SK-N-SH treated with all-trans-retinoic acid at 6 μM for 48 hours (cell line): ENCODE measurements at regions not wholly inside any gene's neighbourhood (a gene's known extent, or its start where the extent isn't known, plus 50 kb on each side); places are given as distances from the start of the nearest gene placed in this dataset.

Experiments used
- ESRRG ChIP-seq: fragments of 250-450 bp; sonication (Bioruptor Pico); IDR thresholded peaks from 2 replicates; pipeline ENCODE4 v1.6.1; 2021; ENCODE audit warnings: mild to moderate bottlenecking
- GLIS3 ChIP-seq: fragments of 250-450 bp; sonication (Bioruptor Pico); IDR thresholded peaks from 2 replicates; pipeline ENCODE4 v1.5.0; 2020; ENCODE audit warnings: mild to moderate bottlenecking, moderate library complexity
- OSR1 ChIP-seq: fragments of 250-450 bp; sonication (Bioruptor Pico); IDR thresholded peaks from 2 replicates; pipeline ENCODE4 v1.8.0; 2022; ENCODE audit warnings: moderate library complexity, mild to moderate bottlenecking, inconsistent platforms
- POU6F1 ChIP-seq: fragments of 250-450 bp; sonication (Bioruptor Pico); IDR thresholded peaks from 2 replicates; pipeline ENCODE4 v1.8.0; 2021; ENCODE audit warnings: low read depth, mild to moderate bottlenecking, moderate library complexity, borderline replicate concordance
- TOX ChIP-seq: fragments of 250-450 bp; sonication (Bioruptor Pico); IDR thresholded peaks from 2 replicates; pipeline ENCODE4 v1.8.0; 2021; ENCODE audit warnings: mild to moderate bottlenecking, moderate library complexity, borderline replicate concordance
- ZC3H10 ChIP-seq: fragments of 250-450 bp; sonication (Bioruptor Pico); IDR thresholded peaks from 2 replicates; pipeline ENCODE4 v1.5.1; 2021; ENCODE audit warnings: mild to moderate bottlenecking, moderate library complexity
- ZFP3 ChIP-seq: fragments of 250-450 bp; sonication (Bioruptor Pico); IDR thresholded peaks from 2 replicates; pipeline ENCODE4 v1.5.0; 2020; ENCODE audit warnings: mild to moderate bottlenecking, moderate library complexity
- TF ChIP-seq, protein P1 (sequence below): fragments of 250-450 bp; sonication (Bioruptor Pico); IDR thresholded peaks from 2 replicates; pipeline ENCODE4 v1.5.0; 2020; ENCODE audit warnings: mild to moderate bottlenecking, moderate library complexity
- TF ChIP-seq, protein P2 (sequence below): fragments of 250-450 bp; sonication (Bioruptor Pico); IDR thresholded peaks from 2 replicates; pipeline ENCODE4 v1.8.0; 2020; ENCODE audit warnings: mild to moderate bottlenecking, moderate library complexity, borderline replicate concordance

DNA sequence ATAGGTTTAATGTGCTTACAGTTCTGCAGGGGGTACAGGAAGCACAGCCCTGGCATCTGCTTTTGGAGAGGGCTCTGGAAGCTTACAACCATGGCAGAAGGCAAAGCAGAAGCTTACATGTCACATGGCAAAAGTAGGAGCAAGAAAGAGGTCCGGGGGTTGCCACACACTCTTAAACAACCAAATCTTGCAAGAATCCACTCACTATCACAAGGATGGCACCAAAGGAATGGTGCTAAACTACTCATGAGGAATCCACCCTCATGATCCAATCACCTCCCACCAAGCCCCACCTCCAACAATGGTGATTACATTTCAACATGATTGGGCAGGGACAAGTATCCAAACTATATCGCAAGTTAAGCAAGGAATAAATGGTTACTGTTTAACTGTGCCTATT lies 255.8 kb upstream of the AVPR1A start:
- TF ChIP-seq, protein P1, sequence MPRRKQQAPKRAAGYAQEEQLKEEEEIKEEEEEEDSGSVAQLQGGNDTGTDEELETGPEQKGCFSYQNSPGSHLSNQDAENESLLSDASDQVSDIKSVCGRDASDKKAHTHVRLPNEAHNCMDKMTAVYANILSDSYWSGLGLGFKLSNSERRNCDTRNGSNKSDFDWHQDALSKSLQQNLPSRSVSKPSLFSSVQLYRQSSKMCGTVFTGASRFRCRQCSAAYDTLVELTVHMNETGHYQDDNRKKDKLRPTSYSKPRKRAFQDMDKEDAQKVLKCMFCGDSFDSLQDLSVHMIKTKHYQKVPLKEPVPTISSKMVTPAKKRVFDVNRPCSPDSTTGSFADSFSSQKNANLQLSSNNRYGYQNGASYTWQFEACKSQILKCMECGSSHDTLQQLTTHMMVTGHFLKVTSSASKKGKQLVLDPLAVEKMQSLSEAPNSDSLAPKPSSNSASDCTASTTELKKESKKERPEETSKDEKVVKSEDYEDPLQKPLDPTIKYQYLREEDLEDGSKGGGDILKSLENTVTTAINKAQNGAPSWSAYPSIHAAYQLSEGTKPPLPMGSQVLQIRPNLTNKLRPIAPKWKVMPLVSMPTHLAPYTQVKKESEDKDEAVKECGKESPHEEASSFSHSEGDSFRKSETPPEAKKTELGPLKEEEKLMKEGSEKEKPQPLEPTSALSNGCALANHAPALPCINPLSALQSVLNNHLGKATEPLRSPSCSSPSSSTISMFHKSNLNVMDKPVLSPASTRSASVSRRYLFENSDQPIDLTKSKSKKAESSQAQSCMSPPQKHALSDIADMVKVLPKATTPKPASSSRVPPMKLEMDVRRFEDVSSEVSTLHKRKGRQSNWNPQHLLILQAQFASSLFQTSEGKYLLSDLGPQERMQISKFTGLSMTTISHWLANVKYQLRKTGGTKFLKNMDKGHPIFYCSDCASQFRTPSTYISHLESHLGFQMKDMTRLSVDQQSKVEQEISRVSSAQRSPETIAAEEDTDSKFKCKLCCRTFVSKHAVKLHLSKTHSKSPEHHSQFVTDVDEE (CRISPR knock-in tag) = no peak
- no peak for TF ChIP-seq ZC3H10 (CRISPR knock-in tag)
- no peak for TF ChIP-seq POU6F1
- TF ChIP-seq GLIS3 (CRISPR knock-in tag) = no peak
- TF ChIP-seq ZFP3 = no peak
- TF ChIP-seq, protein P2, sequence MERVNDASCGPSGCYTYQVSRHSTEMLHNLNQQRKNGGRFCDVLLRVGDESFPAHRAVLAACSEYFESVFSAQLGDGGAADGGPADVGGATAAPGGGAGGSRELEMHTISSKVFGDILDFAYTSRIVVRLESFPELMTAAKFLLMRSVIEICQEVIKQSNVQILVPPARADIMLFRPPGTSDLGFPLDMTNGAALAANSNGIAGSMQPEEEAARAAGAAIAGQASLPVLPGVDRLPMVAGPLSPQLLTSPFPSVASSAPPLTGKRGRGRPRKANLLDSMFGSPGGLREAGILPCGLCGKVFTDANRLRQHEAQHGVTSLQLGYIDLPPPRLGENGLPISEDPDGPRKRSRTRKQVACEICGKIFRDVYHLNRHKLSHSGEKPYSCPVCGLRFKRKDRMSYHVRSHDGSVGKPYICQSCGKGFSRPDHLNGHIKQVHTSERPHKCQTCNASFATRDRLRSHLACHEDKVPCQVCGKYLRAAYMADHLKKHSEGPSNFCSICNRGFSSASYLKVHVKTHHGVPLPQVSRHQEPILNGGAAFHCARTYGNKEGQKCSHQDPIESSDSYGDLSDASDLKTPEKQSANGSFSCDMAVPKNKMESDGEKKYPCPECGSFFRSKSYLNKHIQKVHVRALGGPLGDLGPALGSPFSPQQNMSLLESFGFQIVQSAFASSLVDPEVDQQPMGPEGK (CRISPR knock-in tag) = no peak
- no peak for TF ChIP-seq ESRRG
- no peak for TF ChIP-seq TOX (CRISPR knock-in tag)
- no peak for TF ChIP-seq OSR1 (CRISPR knock-in tag)
